Suprapubic skin (tissue), 3 donors: ENCODE measurements at regions not wholly inside any gene's neighbourhood (a gene's known extent, or its start where the extent isn't known, plus 50 kb on each side); places are given as distances from the start of the nearest gene placed in this dataset.

ENCODE experiments used
- CTCF ChIP-seq, 2 donors: fragments of 200-600 bp in 1 of 2; fragments of 450-650 bp in 1 of 2; sonication (generic) in 1 of 2; IDR thresholded peaks; one replicate each; pipeline ENCODE4 v1.5.1; 2016 to 2019; ENCODE audit warnings: antibody characterized with exemption in 2 of 2, mild to moderate bottlenecking in 1 of 2, moderate library complexity in 1 of 2
- EP300 ChIP-seq: sonication (generic); formaldehyde crosslinking; IDR thresholded peaks from one replicate; pipeline ENCODE4 v1.6.1; 2017; ENCODE audit warnings: antibody characterized with exemption
- POLR2A ChIP-seq, 2 donors: fragments of 450-650 bp; IDR thresholded peaks; one replicate each; pipeline ENCODE4 v1.6.1; 2017; ENCODE audit warnings: antibody characterized with exemption in 2 of 2, mild to moderate bottlenecking in 2 of 2, moderate library complexity in 2 of 2

- TF ChIP-seq CTCF (IDR thresholded peaks at IDR 0.05): no peak
- TF ChIP-seq POLR2A (IDR thresholded peaks at IDR 0.05): no peak
- no peak for TF ChIP-seq EP300
Observed at GRCh38 chr16:64225696-64226095, 896.2 kb downstream of the CDH11 start.
